SK-N-SH treated with all-trans-retinoic acid at 6 μM for 48 hours (cell line): ENCODE measurements at regions not wholly inside any gene's neighbourhood (a gene's known extent, or its start where the extent isn't known, plus 50 kb on each side); places are given as distances from the start of the nearest gene placed in this dataset.
"Not testable (repeated sequence)": the region's sequence is repeated elsewhere in the genome, so short reads cannot be mapped to it uniquely, and the experiment has no call there.

ENCODE experiments used
- ARNTL ChIP-seq: fragments of 450-650 bp; formaldehyde crosslinking; IDR thresholded peaks from 2 replicates; pipeline ENCODE4 v1.5.0; 2020; ENCODE audit warnings: low read depth, mild to moderate bottlenecking, moderate library complexity, borderline replicate concordance
- ISL1 ChIP-seq: fragments of 250-450 bp; sonication (Bioruptor Pico); IDR thresholded peaks from 2 replicates; pipeline ENCODE4 v2.1.2; 2022; ENCODE audit warnings: mild to moderate bottlenecking, moderate library complexity
- RARB ChIP-seq: fragments of 250-450 bp; sonication (Bioruptor Pico); IDR thresholded peaks from 2 replicates; pipeline ENCODE4 v1.8.0; 2021; ENCODE audit warnings: mild to moderate bottlenecking, moderate library complexity
- SNAI2 ChIP-seq: fragments of 250-450 bp; sonication (Bioruptor Pico); IDR thresholded peaks from 2 replicates; pipeline ENCODE4 v1.5.0; 2020; ENCODE audit warnings: mild to moderate bottlenecking, moderate library complexity
- TCF4 ChIP-seq: fragments of 250-450 bp; sonication (Bioruptor Pico); IDR thresholded peaks from 2 replicates; pipeline ENCODE4 v1.8.0; 2021; ENCODE audit warnings: mild to moderate bottlenecking, moderate library complexity, borderline replicate concordance
- ZFP3 ChIP-seq: fragments of 250-450 bp; sonication (Bioruptor Pico); IDR thresholded peaks from 2 replicates; pipeline ENCODE4 v1.5.0; 2020; ENCODE audit warnings: mild to moderate bottlenecking, moderate library complexity
- ZFP30 ChIP-seq: fragments of 450-650 bp; formaldehyde crosslinking; IDR thresholded peaks from 2 replicates; pipeline ENCODE4 v1.5.0; 2022; ENCODE audit warnings: mild to moderate bottlenecking, moderate library complexity
- ZNF8 ChIP-seq: fragments of 450-650 bp; formaldehyde crosslinking; IDR thresholded peaks from 2 replicates; pipeline ENCODE4 v1.5.0; 2020; ENCODE audit warnings: mild to moderate bottlenecking, moderate library complexity

DNA sequence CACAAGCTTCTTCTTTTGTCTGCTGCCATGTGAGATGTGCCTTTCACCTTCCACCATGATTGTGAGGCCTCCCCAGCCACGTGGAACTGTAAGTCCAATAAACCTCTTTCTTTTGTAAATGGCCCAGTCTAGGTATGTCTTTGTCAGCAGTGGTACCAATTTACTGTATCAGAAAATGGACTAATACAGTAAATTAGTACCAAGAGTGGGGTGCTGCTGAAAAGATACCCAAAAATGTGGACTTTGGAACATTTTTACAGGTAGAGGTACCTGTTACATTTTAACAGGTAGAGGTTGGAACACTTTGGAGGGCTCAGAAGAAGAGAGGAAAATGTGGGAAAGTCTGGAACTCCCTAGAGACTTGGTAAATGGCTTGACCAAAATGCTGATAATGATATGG is 96.8 kb upstream of the SYN3 start:
- TF ChIP-seq ZNF8; ZFP30 (CRISPR knock-in tag); ZFP3 (CRISPR knock-in tag); ARNTL (CRISPR knock-in tag); RARB (CRISPR knock-in tag); SNAI2 (CRISPR knock-in tag); TCF4 (CRISPR knock-in tag); ISL1: not testable (repeated sequence)
